Stimulated activated naive CD4-positive, alpha-beta T cell (primary cell): ENCODE measurements at regions not wholly inside any gene's neighbourhood (a gene's known extent, or its start where the extent isn't known, plus 50 kb on each side); places are given as distances from the start of the nearest gene placed in this dataset.
"Not testable (repeated sequence)": the region's sequence is repeated elsewhere in the genome, so short reads cannot be mapped to it uniquely, and the experiment has no call there.

ENCODE experiments used
- DNase-seq, 6 experiments: peaks; one replicate each; lab custom pipeline; 2025; lab: John Stamatoyannopoulos, UW

GRCh38 chr1:30527511-30528140 is 195.8 kb downstream of the MATN1 start:
- DNase-seq: no peak

GRCh38 chr1:30526652-30527345 is 196.6 kb downstream of the MATN1 start:
- DNase-seq: no peak

GRCh38 chr1:30525971-30526651 is 197.3 kb downstream of the MATN1 start:
- no peak for DNase-seq

GRCh38 chr1:30525631-30525970 is 197.8 kb downstream of the MATN1 start:
- no peak for DNase-seq

GRCh38 chr1:30524840-30525617 is 198.4 kb downstream of the MATN1 start:
- DNase-seq: no peak

GRCh38 chr1:30524025-30524555 is 199.3 kb downstream of the MATN1 start:
- DNase-seq: not testable (repeated sequence)

GRCh38 chr1:30523055-30524020 is 200.0 kb downstream of the MATN1 start:
- DNase-seq: no peak

- DNase-seq: no peak
These were observed 201.1 kb downstream of the MATN1 start for GRCh38 chr1:30522031-30523004.

GRCh38 chr1:30521261-30521865 is 202.0 kb downstream of the MATN1 start:
- DNase-seq: no peak

GRCh38 chr1:30520476-30520875 is 202.9 kb downstream of the MATN1 start:
- no peak for DNase-seq

GRCh38 chr1:30519201-30519763 is 204.1 kb downstream of the MATN1 start:
- no peak for DNase-seq

- no peak for DNase-seq
These were observed 204.7 kb downstream of the MATN1 start for GRCh38 chr1:30518696-30519095.

GRCh38 chr1:30518186-30518585 is 205.2 kb downstream of the MATN1 start:
- DNase-seq: no peak

- not testable (repeated sequence) for DNase-seq
These were observed 205.7 kb downstream of the MATN1 start for GRCh38 chr1:30517666-30518065.

GRCh38 chr1:30517241-30517640 is 206.1 kb downstream of the MATN1 start:
- DNase-seq: not testable (repeated sequence)

GRCh38 chr1:30516485-30516858 is 206.9 kb downstream of the MATN1 start:
- DNase-seq: no peak

- no peak for DNase-seq
These were observed 207.5 kb downstream of the MATN1 start for GRCh38 chr1:30515755-30516484.

GRCh38 chr1:30514945-30515344 is 208.4 kb downstream of the MATN1 start:
- no peak for DNase-seq
